ENCODE measurements at regions not wholly inside any gene's neighbourhood (a gene's known extent, or its start where the extent isn't known, plus 50 kb on each side); places are given as distances from the start of the nearest gene placed in this dataset.

DNA sequence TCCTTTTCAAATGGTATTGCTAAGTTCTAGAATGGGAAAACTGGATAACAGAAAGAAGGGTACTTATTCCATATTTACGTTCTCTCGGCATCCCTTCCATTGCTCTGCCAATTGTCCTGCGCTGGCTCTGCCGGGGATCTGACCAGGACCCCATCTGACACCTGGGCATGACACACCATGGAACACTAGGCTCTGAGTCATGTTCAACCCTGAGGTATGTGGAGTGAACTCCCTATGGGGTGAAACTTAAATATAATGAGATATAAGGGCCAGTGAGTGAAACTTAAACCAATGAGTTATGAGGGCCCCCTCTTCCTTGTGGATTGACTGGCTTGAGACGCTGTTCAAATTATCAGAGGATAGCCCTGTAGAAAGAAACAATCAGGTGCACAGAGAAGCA lies 55.1 kb upstream of the ZEB1 start:
- DNase-seq (ENCODE audit: low spot score) = no peak

DNA sequence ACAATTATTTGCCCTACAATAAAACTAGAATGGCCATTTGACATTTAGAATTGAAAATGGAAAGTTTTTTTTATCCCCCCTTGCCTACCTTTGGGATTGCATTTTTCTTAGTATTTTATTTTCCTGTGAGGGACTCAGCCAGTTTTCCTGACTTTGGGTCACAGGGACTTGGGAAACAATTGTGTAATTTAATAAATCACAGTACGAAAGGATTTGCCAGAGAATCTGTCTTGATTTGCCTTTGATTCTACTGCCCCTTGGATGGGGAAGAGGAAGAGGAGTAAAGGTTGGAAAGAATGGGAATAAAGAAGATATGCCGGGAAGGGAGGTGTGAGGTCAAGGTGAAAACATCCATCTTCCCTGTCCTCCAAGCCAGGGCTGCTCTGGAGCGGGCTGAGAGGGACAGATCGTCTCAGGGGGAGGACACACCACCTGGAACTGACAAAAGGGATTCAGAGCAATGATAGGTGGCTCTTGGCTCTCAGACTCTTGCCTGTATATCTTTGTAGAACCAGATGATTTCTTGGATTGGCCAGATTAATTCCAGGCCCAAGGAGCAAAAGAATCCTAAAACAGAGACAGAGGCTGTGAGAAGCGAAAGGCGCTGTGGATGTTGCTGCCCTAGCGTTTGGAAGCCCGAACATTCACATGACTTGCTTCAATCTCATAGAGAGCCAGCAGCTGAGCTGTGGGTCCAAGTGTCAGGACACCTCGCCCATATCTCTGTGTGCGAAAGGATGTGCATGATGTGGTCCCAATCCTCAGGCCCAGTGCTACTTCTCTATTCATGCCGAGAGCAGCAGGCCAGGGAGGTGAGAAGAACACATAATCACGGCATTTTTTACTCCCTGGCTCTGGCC lies 50.3 kb upstream of the ZEB1 start:
- no peak for DNase-seq (ENCODE audit: low spot score)
